ENCODE measurements at regions not wholly inside any gene's neighbourhood (a gene's known extent, or its start where the extent isn't known, plus 50 kb on each side); places are given as distances from the start of the nearest gene placed in this dataset.

- no peak for DNase-seq
These were observed 562.6 kb downstream of the DCDC2C start for GRCh38 chr2:4265936-4266335.

- no peak for DNase-seq
These were observed 566.5 kb downstream of the DCDC2C start for GRCh38 chr2:4269885-4270284.

GRCh38 chr2:4272261-4272858 is 569.0 kb downstream of the DCDC2C start:
- peak; percentile 66 for DNase-seq

- DNase-seq, result no peak
These were observed 575.0 kb downstream of the DCDC2C start for GRCh38 chr2:4278392-4278791.

GRCh38 chr2:4279431-4279830 is 576.1 kb downstream of the DCDC2C start:
- DNase-seq, result no peak

DNA sequence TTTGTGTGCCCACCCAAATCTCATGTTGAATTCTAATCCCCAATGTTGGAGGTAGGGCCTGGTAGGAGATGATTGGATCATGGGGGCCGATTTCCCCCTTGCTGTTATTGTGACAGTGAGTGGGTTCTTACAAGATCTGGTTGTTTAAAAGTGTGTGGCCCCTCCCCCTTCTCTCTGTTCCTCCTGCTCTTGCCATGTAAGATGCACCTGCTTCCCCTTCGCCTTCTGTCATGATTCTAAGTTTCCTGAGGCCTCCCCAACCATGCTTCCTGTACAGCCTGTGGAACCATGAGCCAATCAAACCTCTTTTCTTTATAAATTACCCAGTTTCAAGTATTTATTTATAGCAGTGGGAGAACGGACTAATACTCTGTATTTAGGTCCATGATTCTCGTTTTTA is 588.1 kb downstream of the DCDC2C start:
- no peak for DNase-seq

- no peak for DNase-seq
These were observed 592.3 kb downstream of the DCDC2C start for GRCh38 chr2:4295680-4296079.

- peak; percentile 26 for DNase-seq
These were observed 597.2 kb downstream of the DCDC2C start for GRCh38 chr2:4300616-4301015.

GRCh38 chr2:4324531-4324930 is 621.2 kb downstream of the DCDC2C start:
- DNase-seq, result no peak

DNA sequence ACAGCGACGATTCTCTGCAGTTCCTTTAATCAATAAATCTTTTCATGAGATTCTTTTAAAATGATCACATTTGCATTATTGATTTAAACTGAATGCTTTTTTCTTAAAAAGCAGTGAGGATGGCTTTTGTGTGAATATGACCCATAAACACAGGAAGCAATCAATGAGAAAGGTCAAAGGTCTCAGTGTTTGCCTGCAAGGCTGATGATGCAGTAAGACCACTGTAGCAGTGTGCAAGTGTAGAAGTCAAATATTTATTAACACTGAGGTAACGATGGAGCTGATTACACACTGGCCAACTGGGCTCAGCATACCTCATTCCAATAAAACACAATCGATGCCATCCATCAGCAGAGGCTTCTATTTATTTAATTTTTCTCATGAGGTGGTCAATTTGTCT is 633.5 kb downstream of the DCDC2C start:
- DNase-seq, result no peak

DNA sequence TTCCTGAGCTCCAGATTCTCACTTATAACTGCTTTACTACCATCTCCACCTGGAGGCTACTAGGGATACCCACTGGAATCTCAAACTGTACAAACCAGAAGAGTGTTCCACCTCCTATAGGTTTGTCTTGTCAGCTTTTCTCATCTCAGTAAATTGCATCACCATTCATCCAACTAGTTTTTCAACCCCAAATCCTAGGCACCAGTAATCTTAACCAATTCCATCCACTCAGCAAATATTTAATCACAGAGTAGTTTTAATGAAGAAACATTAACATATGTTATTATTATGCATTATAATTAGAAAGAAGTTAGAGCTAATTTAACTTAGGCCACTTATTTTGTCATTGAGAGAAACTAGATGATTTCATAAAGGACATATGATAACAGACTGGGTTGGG is 635.0 kb downstream of the DCDC2C start:
- DNase-seq, result no peak

DNA sequence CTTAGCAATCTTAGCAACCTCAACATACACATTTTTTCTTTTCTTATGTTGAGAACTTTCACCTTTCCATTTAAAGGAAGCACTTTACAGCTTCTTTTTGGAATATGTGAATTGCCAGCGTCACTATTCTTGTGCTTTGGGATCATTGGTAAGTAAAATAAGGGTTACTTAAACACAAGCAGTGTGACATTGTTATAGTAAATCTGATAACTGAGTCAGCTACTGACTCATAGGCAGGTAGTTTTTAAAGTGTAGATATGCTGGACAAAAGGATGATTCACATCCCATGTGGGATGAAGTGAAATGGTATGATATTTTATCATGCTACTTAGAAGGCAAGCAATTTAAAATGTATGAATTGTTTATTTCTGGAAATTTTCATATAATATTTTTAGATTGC is 637.2 kb downstream of the DCDC2C start:
- no peak for DNase-seq

DNA sequence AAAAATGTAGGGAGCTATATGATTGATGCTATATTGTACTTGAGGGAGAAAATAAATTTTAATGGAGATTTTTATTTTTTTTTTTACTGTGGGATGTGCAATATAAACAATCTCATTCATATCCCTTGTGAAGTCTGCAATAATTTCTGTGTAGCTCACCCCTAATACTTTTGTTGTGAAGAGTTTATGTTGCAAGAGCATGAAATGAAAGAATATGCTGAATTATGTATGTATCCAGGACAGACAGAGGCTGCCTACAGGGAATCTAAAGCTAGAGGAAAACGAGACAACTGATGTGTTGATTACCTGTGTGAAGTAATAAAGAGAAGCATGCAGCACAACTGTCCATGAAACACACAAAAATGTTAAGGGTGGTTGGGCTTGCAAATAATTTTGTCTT is 643.3 kb downstream of the DCDC2C start:
- DNase-seq, result no peak

GRCh38 chr2:4353668-4354067 is 650.3 kb downstream of the DCDC2C start:
- no peak for DNase-seq

GRCh38 chr2:4354164-4354563 is 650.8 kb downstream of the DCDC2C start:
- no peak for DNase-seq

DNA sequence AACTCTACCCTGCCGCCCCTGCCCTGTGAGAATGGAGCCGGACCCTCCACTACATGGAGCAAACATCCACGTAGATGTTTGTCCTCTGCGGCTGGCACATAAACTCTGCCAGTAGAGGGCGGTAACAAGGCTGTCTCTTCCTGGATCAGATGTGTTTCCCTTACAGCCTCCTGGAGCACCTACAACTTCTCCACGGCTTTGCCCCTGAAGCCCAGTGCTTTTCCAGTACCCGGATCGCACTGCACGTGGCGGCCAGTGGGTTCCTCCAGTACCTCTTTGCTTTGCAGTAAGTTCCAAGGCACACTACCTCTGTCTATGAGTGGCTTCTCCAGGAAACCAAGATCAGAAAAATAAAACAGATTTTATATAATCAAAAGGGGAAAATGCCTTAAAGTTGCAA is 651.3 kb downstream of the DCDC2C start:
- peak; percentile 51 for DNase-seq

DNA sequence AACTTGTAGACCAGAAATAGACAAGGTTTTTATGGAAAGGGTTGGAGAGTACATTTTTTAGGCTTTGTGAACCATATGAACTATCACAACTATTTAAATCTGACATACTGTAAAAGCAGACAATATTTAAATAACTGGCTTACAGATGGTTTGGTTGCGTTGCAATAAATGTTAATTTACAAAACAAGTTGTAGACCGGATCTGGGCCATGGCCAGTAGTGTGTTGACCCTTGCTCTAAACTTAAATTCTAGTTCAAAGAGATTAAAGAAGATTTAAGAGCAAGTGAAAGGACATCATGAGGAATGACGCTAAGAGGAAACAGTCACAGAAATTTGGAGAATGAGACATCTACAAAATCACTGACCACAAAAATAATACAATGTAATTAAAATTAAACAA is 652.7 kb downstream of the DCDC2C start:
- DNase-seq, result no peak

- no peak for DNase-seq
These were observed 653.2 kb downstream of the DCDC2C start for GRCh38 chr2:4356541-4356940.

- DNase-seq, result no peak
These were observed 653.7 kb downstream of the DCDC2C start for GRCh38 chr2:4357121-4357520.

DNA sequence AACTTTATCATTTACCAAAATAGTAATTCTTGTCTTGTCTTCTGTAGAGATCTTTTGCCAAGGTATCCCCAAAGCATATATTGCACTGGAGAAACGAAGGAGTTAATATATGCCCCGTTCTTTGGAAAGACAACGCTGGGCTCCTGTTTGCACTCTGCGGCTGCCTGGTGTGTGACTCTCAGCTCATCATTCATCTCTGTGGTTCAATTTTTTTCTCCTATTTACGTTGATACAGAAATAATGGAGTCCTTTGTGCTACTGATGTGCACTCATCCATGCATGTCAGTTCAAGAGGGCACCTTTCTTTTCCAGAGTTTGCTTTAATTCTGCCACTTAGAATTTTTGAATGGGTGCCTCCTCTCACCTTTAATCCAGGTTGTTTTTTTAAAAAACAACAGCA is 655.5 kb downstream of the DCDC2C start:
- peak; percentile 56 for DNase-seq

DNA sequence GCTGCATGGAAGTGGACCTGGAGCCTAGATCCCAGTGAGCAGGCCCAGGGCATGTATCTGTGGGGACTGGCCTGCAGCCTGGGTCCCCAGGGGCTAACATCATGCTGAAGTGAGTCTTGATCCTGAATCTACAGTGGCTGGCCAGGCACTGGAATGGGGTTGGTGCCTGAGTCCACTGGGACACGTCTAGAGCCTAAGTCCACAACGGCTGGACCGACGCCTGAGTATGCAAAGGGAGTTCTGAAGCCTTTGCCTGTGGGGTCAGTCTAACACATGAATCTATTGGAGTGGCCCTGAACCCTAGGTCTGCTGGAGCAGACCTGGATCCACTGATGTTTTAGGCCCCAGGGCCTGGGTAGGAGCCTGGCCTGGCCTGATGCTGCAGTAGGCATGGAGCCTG is 665.5 kb downstream of the DCDC2C start:
- no peak for DNase-seq

DNA sequence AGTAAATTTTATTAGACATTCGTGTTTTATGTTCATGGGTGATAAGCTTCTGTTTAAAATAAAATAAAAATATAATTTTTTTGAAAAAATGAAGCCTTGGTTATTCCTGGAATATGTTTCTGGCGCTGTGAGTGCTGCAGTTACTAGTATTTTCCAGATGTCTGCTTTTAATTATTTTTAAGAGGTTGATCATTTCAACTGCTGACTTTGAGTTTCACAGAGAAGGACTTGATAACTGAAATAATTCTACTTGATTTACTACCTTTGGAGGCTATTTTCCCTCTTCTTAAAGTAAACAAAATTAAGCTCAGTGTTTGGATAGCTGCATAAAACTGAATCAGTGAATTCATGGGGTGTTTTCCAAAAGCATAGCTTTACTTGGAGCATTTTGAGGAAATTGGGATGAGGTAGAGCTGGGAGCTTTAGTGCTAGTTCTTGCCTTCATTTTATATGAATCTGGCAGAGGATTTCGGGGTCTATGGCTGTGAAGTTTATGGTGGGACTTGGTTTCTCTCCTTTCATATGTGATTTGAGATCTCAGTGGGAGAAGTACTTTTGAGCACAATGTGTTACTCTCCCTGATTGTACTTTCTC is 666.5 kb downstream of the DCDC2C start:
- DNase-seq, result no peak

DNA sequence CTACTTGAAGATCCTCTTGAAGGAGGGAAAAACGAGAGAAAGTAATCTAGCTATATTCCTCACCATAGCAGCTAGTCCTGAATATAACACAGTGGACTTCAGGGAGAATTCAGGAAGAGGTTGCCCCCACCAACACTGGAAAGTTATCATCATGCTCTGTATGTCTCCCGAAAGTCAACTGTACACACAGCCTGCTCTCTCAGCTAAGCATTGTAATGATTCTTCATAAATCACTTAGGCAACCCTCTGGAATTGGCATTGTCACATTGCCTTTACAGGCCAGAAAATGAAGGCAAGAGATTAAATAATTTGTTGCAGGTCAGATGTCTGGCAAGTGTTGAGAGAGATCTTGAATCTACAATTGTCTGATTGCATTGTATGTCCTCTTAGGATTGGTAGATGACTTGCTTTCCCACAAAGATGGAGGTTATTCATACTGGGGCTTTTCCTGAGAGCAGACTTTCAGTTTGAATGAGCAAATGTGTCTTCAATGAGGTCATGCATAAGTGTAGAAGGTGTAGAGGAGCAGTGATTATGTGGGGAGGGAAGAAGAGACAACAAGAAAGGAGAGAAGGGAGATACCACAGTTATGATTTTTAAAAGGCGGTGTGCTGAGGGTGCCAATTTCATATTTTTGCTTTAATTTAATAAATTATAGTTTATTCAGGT is 667.2 kb downstream of the DCDC2C start:
- DNase-seq, result no peak

DNA sequence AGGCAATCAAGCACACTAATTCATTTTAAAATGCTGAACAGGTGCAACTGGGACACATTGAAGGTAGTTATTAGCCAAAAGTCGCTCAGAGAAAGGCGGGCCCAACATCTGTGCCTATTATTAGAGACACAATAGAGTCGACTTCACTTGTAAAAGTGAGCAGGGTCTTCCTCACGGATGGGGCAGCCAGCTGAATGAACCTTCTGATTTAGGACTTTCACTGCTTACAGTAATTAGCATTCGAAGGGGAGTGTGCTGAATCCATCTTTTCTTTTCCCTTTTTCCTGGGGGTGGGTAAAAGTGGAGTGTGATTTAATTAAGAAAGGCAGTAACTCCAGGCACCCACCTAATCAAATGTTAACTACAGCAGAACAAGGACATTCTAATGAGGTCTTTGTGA is 677.7 kb downstream of the DCDC2C start:
- DNase-seq, result no peak

GRCh38 chr2:4381773-4382172 is 678.4 kb downstream of the DCDC2C start:
- no peak for DNase-seq

Measured in SHP77 treated with DMSO at 0.1 percent for 48 hours (cell line).